Parathyroid adenoma (tissue), 2 donors: ENCODE measurements at regions not wholly inside any gene's neighbourhood (a gene's known extent, or its start where the extent isn't known, plus 50 kb on each side); places are given as distances from the start of the nearest gene placed in this dataset.

Experiments
- H2AFZ ChIP-seq: fragments of 300-600 bp; sonication (generic); one replicate; pipeline ENCODE4 v1.7.0; 2017; ENCODE audit warnings: antibody characterized with exemption, mild to moderate bottlenecking
- H3K27ac ChIP-seq: fragments of 300-600 bp; sonication (generic); one replicate; pipeline ENCODE4 v1.7.0; 2017
- H3K27me3 ChIP-seq: fragments of 300-600 bp; sonication (generic); one replicate; pipeline ENCODE4 v1.7.0; 2017; ENCODE audit warnings: low read length; ENCODE audit not compliant: control insufficient read depth, insufficient read depth
- H3K36me3 ChIP-seq: fragments of 300-600 bp; sonication (generic); one replicate; pipeline ENCODE4 v1.7.0; 2017; ENCODE audit warnings: low read length; ENCODE audit not compliant: control insufficient read depth, insufficient read depth
- H3K4me1 ChIP-seq: fragments of 300-600 bp; sonication (generic); one replicate; pipeline ENCODE4 v1.7.0; 2017; ENCODE audit warnings: control low read depth
- H3K4me2 ChIP-seq: fragments of 300-600 bp; sonication (generic); one replicate; pipeline ENCODE4 v1.7.0; 2017; ENCODE audit warnings: low read length
- H3K4me3 ChIP-seq: fragments of 300-600 bp; sonication (generic); one replicate; pipeline ENCODE4 v1.7.0; 2017; ENCODE audit warnings: low read depth, low read length
- H3K79me2 ChIP-seq: fragments of 300-600 bp; sonication (generic); one replicate; pipeline ENCODE4 v1.7.0; 2017; ENCODE audit warnings: control low read depth
- H3K9ac ChIP-seq: fragments of 300-600 bp; sonication (generic); one replicate; pipeline ENCODE4 v1.7.0; 2017; ENCODE audit warnings: mild to moderate bottlenecking
- H3K9me3 ChIP-seq: fragments of 300-600 bp; sonication (generic); one replicate; pipeline ENCODE4 v1.7.0; 2017; ENCODE audit warnings: low read length; ENCODE audit not compliant: control insufficient read depth
- CTCF ChIP-seq: fragments of 300-600 bp; sonication (generic); IDR thresholded peaks from one replicate; pipeline ENCODE4 v1.7.0; 2017; ENCODE audit warnings: antibody characterized with exemption, mild to moderate bottlenecking
- donor health status: primary hyperparathyroidism.

- no peak for TF ChIP-seq CTCF
- H3K27me3 ChIP-seq, result no peaks in the 10 kb centered on the region
- no peaks in the 10 kb centered on the region for H3K36me3 ChIP-seq
- no peaks in the 10 kb centered on the region for H3K79me2 ChIP-seq
- H3K9ac ChIP-seq, result no peak overlapping the region
- no peak overlapping the region for H3K4me2 ChIP-seq
- H3K27ac ChIP-seq, result no peak overlapping the region
- no peaks in the 10 kb centered on the region for H3K9me3 ChIP-seq
- peaks cover 3% of the 10 kb centered on the region for H3K4me1 ChIP-seq
- H3K4me3 ChIP-seq, result no peak overlapping the region
- no peak overlapping the region for H2AFZ ChIP-seq
These were observed 942.5 kb upstream of the CITED2 start for GRCh38 chr6:140316966-140317365.

GRCh38 chr6:140314682-140315081 lies 940.2 kb upstream of the CITED2 start:
- no peak overlapping the region for H3K27ac ChIP-seq
- no peaks in the 10 kb centered on the region for H3K4me1 ChIP-seq
- H3K36me3 ChIP-seq, result no peaks in the 10 kb centered on the region
- no peak overlapping the region for H3K9ac ChIP-seq
- no peaks in the 10 kb centered on the region for H3K79me2 ChIP-seq
- H3K9me3 ChIP-seq, result no peaks in the 10 kb centered on the region
- no peak overlapping the region for H3K4me2 ChIP-seq
- H2AFZ ChIP-seq, result no peak overlapping the region
- H3K4me3 ChIP-seq, result no peak overlapping the region
- no peak for TF ChIP-seq CTCF
- no peaks in the 10 kb centered on the region for H3K27me3 ChIP-seq

- H3K4me1 ChIP-seq, result no peaks in the 10 kb centered on the region
- H3K9ac ChIP-seq, result no peak overlapping the region
These were observed 936.7 kb upstream of the CITED2 start for GRCh38 chr6:140311146-140311545.

GRCh38 chr6:140303218-140303949 lies 928.9 kb upstream of the CITED2 start:
- H3K9me3 ChIP-seq, result no peaks in the 10 kb centered on the region
- no peak overlapping the region for H3K27ac ChIP-seq
- no peaks in the 10 kb centered on the region for H3K27me3 ChIP-seq
- H3K4me2 ChIP-seq, result no peak overlapping the region
- no peaks in the 10 kb centered on the region for H3K4me1 ChIP-seq
- no peak for TF ChIP-seq CTCF
- no peak overlapping the region for H3K4me3 ChIP-seq
- H2AFZ ChIP-seq, result no peak overlapping the region
- no peaks in the 10 kb centered on the region for H3K79me2 ChIP-seq
- no peaks in the 10 kb centered on the region for H3K36me3 ChIP-seq
- no peak overlapping the region for H3K9ac ChIP-seq

More at GRCh38 chr6:140311146-140311545, 936.7 kb upstream of the CITED2 start:
- Histone ChIP-seq H3K9me3 (no peaks in the 10 kb centered on the region), H2AFZ (no peak overlapping the region), H3K4me2 (no peak overlapping the region), H3K4me3 (no peak overlapping the region), H3K27me3 (no peaks in the 10 kb centered on the region), H3K36me3 (no peaks in the 10 kb centered on the region), H3K79me2 (no peaks in the 10 kb centered on the region), H3K27ac (no peak overlapping the region)
- no peak for TF ChIP-seq CTCF

GRCh38 chr6:140300331-140300730 lies 925.9 kb upstream of the CITED2 start:
- no peak overlapping the region for H2AFZ ChIP-seq
- H3K27me3 ChIP-seq, result no peaks in the 10 kb centered on the region
- H3K9ac ChIP-seq, result no peak overlapping the region
- H3K4me1 ChIP-seq, result no peaks in the 10 kb centered on the region
- no peak for TF ChIP-seq CTCF
- no peaks in the 10 kb centered on the region for H3K9me3 ChIP-seq
- no peak overlapping the region for H3K4me3 ChIP-seq
- H3K27ac ChIP-seq, result no peak overlapping the region
- H3K4me2 ChIP-seq, result no peak overlapping the region
- no peaks in the 10 kb centered on the region for H3K79me2 ChIP-seq
- H3K36me3 ChIP-seq, result no peaks in the 10 kb centered on the region
